ENCODE measurements at regions not wholly inside any gene's neighbourhood (a gene's known extent, or its start where the extent isn't known, plus 50 kb on each side); places are given as distances from the start of the nearest gene placed in this dataset.

GRCh38 chr11:28679795-28680468, 571.7 kb downstream of the METTL15 start:
- no peak for TF ChIP-seq CTCF (IDR thresholded peaks at IDR 0.05)
- Histone ChIP-seq H3K9me3 (no peaks in the 10 kb centered on the region), H3K27me3 (no peaks in the 10 kb centered on the region), H3K4me3 (no peak overlapping the region), H3K27ac (no peak overlapping the region), H3K4me1 (peaks cover 0 to 5% (median 0%) of the 10 kb centered on the region in 9 donors), H3K36me3 (no peaks in the 10 kb centered on the region)
- WGBS, 2 donors, result 71 to 78% methylated on average over 3 of the region's 3 CpGs
- intact Hi-C loops (cut with DNase I), result loop anchor here in 1 of 10 donors (5.0 kb wide), 1 partner anchor 1533 kb away; no protein-coding TSS in a partner anchor
- DNase-seq, result no peak
- peak in 1 of 8 donors; percentile 22 for ATAC-seq

- Histone ChIP-seq H3K36me3 (no peaks in the 10 kb centered on the region), H3K4me3 (no peak overlapping the region), H3K27me3 (no peaks in the 10 kb centered on the region), H3K27ac (no peak overlapping the region), H3K9me3 (no peaks in the 10 kb centered on the region), H3K4me1 (peaks cover 0 to 5% (median 0%) of the 10 kb centered on the region in 9 donors)
- DNase-seq (no peak), ATAC-seq (no peak)
- no peak for TF ChIP-seq CTCF (IDR thresholded peaks at IDR 0.05)
- intact Hi-C loops (cut with DNase I), result loop anchor here in 1 of 10 donors (5.0 kb wide), 1 partner anchor 1530 kb away; no protein-coding TSS in a partner anchor
- WGBS, 2 donors, result 89 to 93% methylated on average over 1 of the region's 1 CpG
Observed at GRCh38 chr11:28677721-28678120, 569.5 kb downstream of the METTL15 start.

- intact Hi-C loops (cut with DNase I), result loop anchor here in 1 of 10 donors (5.0 kb wide), 1 partner anchor 1528 kb away; no protein-coding TSS in a partner anchor
- H3K27me3 ChIP-seq, result no peaks in the 10 kb centered on the region
- no peak overlapping the region for H3K27ac ChIP-seq
- WGBS, 2 donors, result 83 to 89% methylated on average over 2 of the region's 2 CpGs
- TF ChIP-seq CTCF (IDR thresholded peaks at IDR 0.05), result no peak
- H3K4me1 ChIP-seq, result peaks cover 0 to 5% (median 0%) of the 10 kb centered on the region in 9 donors
- ATAC-seq (no peak), DNase-seq (no peak)
- H3K9me3 ChIP-seq, result no peaks in the 10 kb centered on the region
- no peak overlapping the region for H3K4me3 ChIP-seq
- no peaks in the 10 kb centered on the region for H3K36me3 ChIP-seq
Observed at GRCh38 chr11:28675183-28675582, 567.0 kb downstream of the METTL15 start.

GRCh38 chr11:28674433-28675103, 566.4 kb downstream of the METTL15 start:
- DNase-seq, result no peak
- Histone ChIP-seq H3K27me3 (no peaks in the 10 kb centered on the region), H3K9me3 (no peaks in the 10 kb centered on the region), H3K27ac (no peak overlapping the region), H3K36me3 (no peaks in the 10 kb centered on the region), H3K4me1 (peaks cover 0 to under 1% (median 0%) of the 10 kb centered on the region in 9 donors), H3K4me3 (no peak overlapping the region)
- intact Hi-C loops (cut with DNase I), result loop anchor here in 1 of 10 donors (5.0 kb wide), 1 partner anchor 1527 kb away; no protein-coding TSS in a partner anchor
- peak in 7 of 9 donors; percentile 12 to 43 (median 32) for TF ChIP-seq CTCF (IDR thresholded peaks at IDR 0.05)
- WGBS, 2 donors, result 68 to 69% methylated on average over 7 of the region's 7 CpGs
- ATAC-seq, result peak in 1 of 8 donors; percentile 45
